SK-N-SH (cell line): ENCODE measurements at regions not wholly inside any gene's neighbourhood (a gene's known extent, or its start where the extent isn't known, plus 50 kb on each side); places are given as distances from the start of the nearest gene placed in this dataset.

ENCODE experiments used
- CTCF ChIA-PET: fragments of 300-600, 350-600 bp; formaldehyde crosslinking; extraction: SDS; loops from one replicate; lab custom pipeline; 2021; lab: Yijun Ruan, JAX
- POLR2A ChIA-PET: fragments of 350-600 bp; sonication (Branson Sonifier 250); formaldehyde crosslinking; extraction: SDS; loops from one replicate; lab custom pipeline; 2020; ENCODE audit warnings: antibody characterized with exemption, inconsistent platforms; lab: Yijun Ruan, JAX
- DNase-seq: peaks from one replicate; pipeline ENCODE4 v3.0.0; 2012
- H2AFZ ChIP-seq: fragments of 200-600 bp; sonication (generic); 2 replicates; pipeline ENCODE4 v1.8.1; 2016; ENCODE audit warnings: antibody characterized with exemption, mild to moderate bottlenecking, low read depth
- H3F3A ChIP-seq: fragments of 200-600 bp; sonication (generic); replicated peaks from 2 replicates; pipeline ENCODE3; 2016; ENCODE audit warnings: antibody characterized with exemption, mild to moderate bottlenecking; ENCODE audit not compliant: insufficient read depth
- H3K27ac ChIP-seq, 2 experiments: fragments of 200-500 bp in 1 of 2; fragments of 200-600 bp in 1 of 2; sonication (Bioruptor generic) in 1 of 2; sonication (generic), shearing (Covaris generic) in 1 of 2; 2 replicates each; pipeline versions ENCODE4 v1.5.1 to v1.6.1; 2014 to 2016; ENCODE audit warnings: low read depth in 2 of 2, inconsistent platforms in 1 of 2, low read length in 1 of 2, mild to moderate bottlenecking in 1 of 2, mixed read lengths in 1 of 2
- H3K27me3 ChIP-seq: fragments of 200-600 bp; sonication (generic), shearing (Covaris generic); 2 replicates; pipeline ENCODE4 v1.6.1; 2016; ENCODE audit warnings: mixed run types; ENCODE audit not compliant: insufficient read depth
- H3K36me3 ChIP-seq, 2 experiments: fragments of 200-500 bp in 1 of 2; fragments of 200-600 bp in 1 of 2; sonication (Bioruptor generic) in 1 of 2; sonication (generic) in 1 of 2; replicated peaks in 1 of 2; 2 replicates each; pipeline versions ENCODE3 to v1.5.1; 2014 to 2016; ENCODE audit warnings: low read length in 1 of 2, mild to moderate bottlenecking in 1 of 2; ENCODE audit not compliant: insufficient read depth in 2 of 2, control insufficient read depth in 1 of 2
- H3K4me1 ChIP-seq, 2 experiments: fragments of 200-500 bp in 1 of 2; fragments of 200-600 bp in 1 of 2; sonication (Bioruptor generic) in 1 of 2; sonication (generic), shearing (Covaris generic) in 1 of 2; 2 replicates each; pipeline versions ENCODE4 v1.5.1 to v1.6.1; 2014 to 2016; ENCODE audit warnings: low read depth in 1 of 2, low read length in 1 of 2, mixed run types in 1 of 2; ENCODE audit not compliant: insufficient read depth in 2 of 2, control insufficient read depth in 1 of 2
- H3K4me2 ChIP-seq: fragments of 200-600 bp; sonication (generic), shearing (Covaris generic); 2 replicates; pipeline ENCODE4 v1.6.1; 2017; ENCODE audit warnings: mixed run types
- H3K4me3 ChIP-seq, 2 experiments: fragments of 200-500 bp in 1 of 2; fragments of 200-600 bp in 1 of 2; sonication (Bioruptor generic) in 1 of 2; sonication (generic), shearing (Covaris generic) in 1 of 2; 2 replicates each; pipeline versions ENCODE4 v1.5.1 to v1.8.1; 2014 to 2016; ENCODE audit warnings: low read depth in 2 of 2, inconsistent platforms in 1 of 2, low read length in 1 of 2, mild to moderate bottlenecking in 1 of 2, mixed read lengths in 1 of 2, moderate library complexity in 1 of 2
- H3K79me2 ChIP-seq: fragments of 200-600 bp; sonication (generic); 2 replicates; pipeline ENCODE4 v1.8.1; 2017; ENCODE audit warnings: mild to moderate bottlenecking; ENCODE audit not compliant: insufficient read depth
- H3K9ac ChIP-seq: fragments of 200-600 bp; sonication (generic); 2 replicates; pipeline ENCODE4 v1.6.1; 2017; ENCODE audit warnings: mixed run types
- H3K9me2 ChIP-seq: fragments of 200-600 bp; sonication (generic); 2 replicates; pipeline ENCODE4 v1.6.1; 2017; ENCODE audit warnings: mixed run types
- H3K9me3 ChIP-seq: fragments of 200-600 bp; sonication (generic); 2 replicates; pipeline ENCODE4 v1.6.1; 2017; ENCODE audit warnings: mixed run types, mild to moderate bottlenecking, moderate library complexity
- H4K20me1 ChIP-seq: fragments of 200-600 bp; sonication (generic); 2 replicates; pipeline ENCODE4 v1.6.1; 2017; ENCODE audit warnings: mild to moderate bottlenecking, mixed run types; ENCODE audit not compliant: insufficient read depth
- ELF1 ChIP-seq: IDR thresholded peaks from 2 replicates; pipeline ENCODE4 v1.4.0; 2012
- EP300 ChIP-seq, 2 experiments: IDR thresholded peaks; 2 replicates each; pipeline versions ENCODE4 v1.4.0 to v1.6.1; 2012; ENCODE audit warnings: borderline replicate concordance in 1 of 2, low read depth in 1 of 2, low read length in 1 of 2
- FOSL2 ChIP-seq: IDR thresholded peaks from 2 replicates; pipeline ENCODE4 v1.4.0; 2012; ENCODE audit warnings: low read depth, mild to moderate bottlenecking, moderate library complexity, borderline replicate concordance
- FOXM1 ChIP-seq: IDR thresholded peaks from 2 replicates; pipeline ENCODE4 v1.4.0; 2012; ENCODE audit warnings: low read depth, mild to moderate bottlenecking
- GABPA ChIP-seq: IDR thresholded peaks from 2 replicates; pipeline ENCODE4 v1.4.0; 2012; ENCODE audit warnings: low read depth, mild to moderate bottlenecking
- MAX ChIP-seq: IDR thresholded peaks from 2 replicates; pipeline ENCODE4 v1.4.0; 2012; ENCODE audit warnings: low read depth
- MEF2A ChIP-seq: IDR thresholded peaks from 2 replicates; pipeline ENCODE4 v1.4.0; 2012; ENCODE audit warnings: low read depth, borderline replicate concordance
- NFIC ChIP-seq: IDR thresholded peaks from 2 replicates; pipeline ENCODE4 v1.4.0; 2012; ENCODE audit warnings: borderline replicate concordance
- PBX3 ChIP-seq: IDR thresholded peaks from 2 replicates; pipeline ENCODE4; 2012
- RCOR1 ChIP-seq: fragments of 150-350 bp; IDR thresholded peaks from 2 replicates; pipeline ENCODE4 v1.6.1; 2017; ENCODE audit warnings: antibody characterized with exemption, low read length
- RXRA ChIP-seq: IDR thresholded peaks from 2 replicates; pipeline ENCODE4 v1.4.0; 2012; ENCODE audit warnings: low read depth, mild to moderate bottlenecking, borderline replicate concordance
- SIN3A ChIP-seq: IDR thresholded peaks from 2 replicates; pipeline ENCODE4 v1.6.1; 2012; ENCODE audit warnings: low read depth, mild to moderate bottlenecking, low read length, moderate library complexity, borderline replicate concordance
- TCF12 ChIP-seq: IDR thresholded peaks from 2 replicates; pipeline ENCODE4 v1.4.0; 2012
- TEAD4 ChIP-seq: IDR thresholded peaks from 2 replicates; pipeline ENCODE4 v1.4.0; 2012; ENCODE audit warnings: mild to moderate bottlenecking, borderline replicate concordance; ENCODE audit not compliant: insufficient read depth
- USF2 ChIP-seq: fragments of 150-350 bp; IDR thresholded peaks from 2 replicates; pipeline ENCODE4 v1.6.1; 2017; ENCODE audit warnings: antibody characterized with exemption, low read length, low read depth, borderline replicate concordance
- WGBS: methylation state at CpG from one replicate; pipeline ENCODE4 v1.1.6; 2017; ENCODE audit warnings: low lambda C conversion rate; 5-methylcytosine and 5-hydroxymethylcytosine counted together

- Histone ChIP-seq H4K20me1 (no peaks in the 10 kb centered on the region), H3K79me2 (no peaks in the 10 kb centered on the region), H3K27ac (no peak overlapping the region), H3K9me3 (no peaks in the 10 kb centered on the region), H3K4me2 (no peak overlapping the region), H3K4me3 (no peak overlapping the region)
- DNase-seq: no peak
- CTCF ChIA-PET: no interaction called here
- TF ChIP-seq TCF12 (no peak), MEF2A (no peak), FOSL2 (no peak), FOXM1 (no peak), SIN3A (no peak), TEAD4 (no peak), ELF1 (no peak), RCOR1 (no peak), EP300 (IDR thresholded peaks at IDR 0.05; ENCODE audit: borderline replicate concordance in 1 of 2, low read depth in 1 of 2, low read length in 1 of 2) (no peak), PBX3 (no peak), NFIC (no peak)
- TF ChIP-seq, all 33 proteins: peak for 0
- Histone ChIP-seq H3K36me3 (no peaks in the 10 kb centered on the region), H2AFZ (no peak overlapping the region), H3K4me1 (no peaks in the 10 kb centered on the region), H3K9ac (no peak overlapping the region), H3K9me2 (no peaks in the 10 kb centered on the region), H3F3A (peaks cover 3% of the 10 kb centered on the region), H3K27me3 (no peaks in the 10 kb centered on the region)
- POLR2A ChIA-PET: no interaction called here
- 8% methylated on average over 6 of the region's 6 CpGs for WGBS
These were observed 592.6 kb upstream of the ADAMTS16 start for GRCh38 chr5:4547547-4547946.

GRCh38 chr5:4548341-4548740 lies 591.8 kb upstream of the ADAMTS16 start:
- TF ChIP-seq RXRA (no peak), SIN3A (no peak), USF2 (no peak), GABPA (no peak), EP300 (IDR thresholded peaks at IDR 0.05; ENCODE audit: borderline replicate concordance in 1 of 2, low read depth in 1 of 2, low read length in 1 of 2) (no peak), MAX (no peak)
- H3K27me3 ChIP-seq: no peaks in the 10 kb centered on the region
- ChIA-PET POLR2A (no interaction called here), CTCF (no interaction called here)
- peaks cover 3% of the 10 kb centered on the region for H3F3A ChIP-seq
- H3K4me2 ChIP-seq: no peak overlapping the region
- H3K36me3 ChIP-seq: no peaks in the 10 kb centered on the region
- no peak overlapping the region for H3K27ac ChIP-seq
- WGBS: 0% methylated on average over 1 of the region's 1 CpG
- H3K4me3 ChIP-seq: no peak overlapping the region
- no peaks in the 10 kb centered on the region for H3K4me1 ChIP-seq
- H3K9me3 ChIP-seq: no peaks in the 10 kb centered on the region
- no peak for DNase-seq
- H3K9me2 ChIP-seq: no peaks in the 10 kb centered on the region
- no peak overlapping the region for H3K9ac ChIP-seq
- H3K79me2 ChIP-seq: no peaks in the 10 kb centered on the region
- no peaks in the 10 kb centered on the region for H4K20me1 ChIP-seq
- H2AFZ ChIP-seq: no peak overlapping the region
